Neural progenitor cell (in vitro differentiated cells): ENCODE measurements at regions not wholly inside any gene's neighbourhood (a gene's known extent, or its start where the extent isn't known, plus 50 kb on each side); places are given as distances from the start of the nearest gene placed in this dataset.
A peak's percentile ranks its signal among the peaks of the same experiment; 100 is the strongest.

Experiments
- DNase-seq: peaks from one replicate; pipeline ENCODE4 v3.0.0-alpha.2; 2016; ENCODE audit warnings: low spot score
- H2AFZ ChIP-seq: fragments of 200-600 bp; sonication (generic); replicated peaks from 2 replicates; pipeline ENCODE4 v1.6.1; 2016; ENCODE audit warnings: antibody characterized with exemption
- H3F3A ChIP-seq: fragments of 200-600 bp; sonication (generic); 2 replicates; pipeline ENCODE4 v1.6.1; 2016; ENCODE audit warnings: antibody characterized with exemption, low read depth
- H3K27ac ChIP-seq: fragments of 200-600 bp; sonication (generic); 2 replicates; pipeline ENCODE4 v1.5.1; 2016; ENCODE audit warnings: mild to moderate bottlenecking
- H3K27me3 ChIP-seq: fragments of 200-600 bp; sonication (generic); 2 replicates; pipeline ENCODE4 v1.6.1; 2016; ENCODE audit warnings: mild to moderate bottlenecking, moderate library complexity
- H3K36me3 ChIP-seq: fragments of 200-600 bp; sonication (generic); 2 replicates; pipeline ENCODE4 v1.5.1; 2016
- H3K4me1 ChIP-seq: fragments of 200-600 bp; sonication (generic); 2 replicates; pipeline ENCODE4 v1.6.1; 2016; ENCODE audit warnings: mixed run types
- H3K4me2 ChIP-seq: fragments of 200-600 bp; sonication (generic); 2 replicates; pipeline ENCODE4 v1.6.1; 2016
- H3K4me3 ChIP-seq: fragments of 200-600 bp; sonication (generic); 2 replicates; pipeline ENCODE4 v1.5.1; 2016
- H3K79me2 ChIP-seq: fragments of 200-600 bp; sonication (generic); 2 replicates; pipeline ENCODE4 v1.6.1; 2016; ENCODE audit warnings: low read depth
- H3K9ac ChIP-seq: fragments of 200-600 bp; sonication (generic); 2 replicates; pipeline ENCODE4 v1.6.1; 2016
- H3K9me3 ChIP-seq: fragments of 200-600 bp; sonication (generic); 2 replicates; pipeline ENCODE4 v1.5.1; 2016; ENCODE audit warnings: low read depth
- H4K20me1 ChIP-seq: fragments of 200-600 bp; sonication (generic); 2 replicates; pipeline ENCODE4 v1.6.1; 2016; ENCODE audit warnings: low read depth
- H3K27ac Mint-ChIP-seq: 3 replicates; pipeline ENCODE4 v1.8.0; 2021; ENCODE audit warnings: mixed read lengths
- H3K27me3 Mint-ChIP-seq: 2 replicates; pipeline ENCODE4 v1.8.0; 2022; ENCODE audit warnings: low read depth, mild to moderate bottlenecking, inconsistent platforms, moderate library complexity, mixed read lengths; ENCODE audit not compliant: insufficient read depth
- H3K36me3 Mint-ChIP-seq: 3 replicates; pipeline ENCODE4 v1.8.0; 2021; ENCODE audit warnings: mixed read lengths
- H3K4me1 Mint-ChIP-seq: 3 replicates; pipeline ENCODE4 v1.8.0; 2021; ENCODE audit warnings: mixed read lengths
- H3K4me3 Mint-ChIP-seq: 3 replicates; pipeline ENCODE4 v1.8.0; 2021; ENCODE audit warnings: mild to moderate bottlenecking, moderate library complexity, mixed read lengths
- H3K9me3 Mint-ChIP-seq: 3 replicates; pipeline ENCODE4 v1.8.0; 2020; ENCODE audit warnings: mixed read lengths
- CTCF ChIP-seq: fragments of 200-600 bp; sonication (generic); IDR thresholded peaks from 2 replicates; pipeline ENCODE4 v1.5.1; 2017; ENCODE audit warnings: antibody characterized with exemption, mild to moderate bottlenecking
- EZH2 ChIP-seq: fragments of 200-600 bp; sonication (generic); IDR thresholded peaks from 2 replicates; pipeline ENCODE4 v1.6.1; 2017; ENCODE audit warnings: antibody characterized with exemption, mild to moderate bottlenecking, moderate library complexity
- EZH2phosphoT487 ChIP-seq: fragments of 200-600 bp; sonication (generic); IDR thresholded peaks from 2 replicates; pipeline ENCODE4 v1.6.1; 2017; ENCODE audit warnings: antibody characterized with exemption

GRCh38 chr15:98233873-98234272, 273.4 kb downstream of the ARRDC4 start:
- Histone ChIP-seq H3K79me2 (no peaks in the 10 kb centered on the region), H3K27ac (no peak overlapping the region), H2AFZ (no peak overlapping the region), H3K9me3 (no peaks in the 10 kb centered on the region), H3K4me3 (no peak overlapping the region), H3F3A (no peaks in the 10 kb centered on the region), H3K27me3 (no peaks in the 10 kb centered on the region), H3K4me2 (no peak overlapping the region), H4K20me1 (no peaks in the 10 kb centered on the region), H3K36me3 (no peaks in the 10 kb centered on the region), H3K9ac (no peak overlapping the region), H3K4me1 (no peaks in the 10 kb centered on the region)
- no peak for DNase-seq
- Mint-ChIP-seq H3K4me1 (no peaks in the 10 kb centered on the region), H3K27me3 (peaks cover 2% of the 10 kb centered on the region), H3K9me3 (no peaks in the 10 kb centered on the region), H3K36me3 (no peaks in the 10 kb centered on the region), H3K4me3 (no peak overlapping the region), H3K27ac (no peak overlapping the region)
- TF ChIP-seq CTCF (no peak), EZH2 (no peak), EZH2phosphoT487 (no peak)

- H4K20me1 ChIP-seq = no peaks in the 10 kb centered on the region
- no peaks in the 10 kb centered on the region for H3F3A ChIP-seq
- H3K27me3 ChIP-seq = no peaks in the 10 kb centered on the region
- H3K4me3 ChIP-seq = no peak overlapping the region
- no peaks in the 10 kb centered on the region for H3K9me3 ChIP-seq
- no peaks in the 10 kb centered on the region for H3K4me1 ChIP-seq
- TF ChIP-seq EZH2phosphoT487 = no peak
- no peak for TF ChIP-seq EZH2
- no peaks in the 10 kb centered on the region for H3K79me2 ChIP-seq
- Mint-ChIP-seq H3K4me3 (no peak overlapping the region), H3K4me1 (no peaks in the 10 kb centered on the region), H3K27me3 (peaks cover 4% of the 10 kb centered on the region), H3K9me3 (no peaks in the 10 kb centered on the region), H3K27ac (no peak overlapping the region), H3K36me3 (no peaks in the 10 kb centered on the region)
- H3K9ac ChIP-seq = no peak overlapping the region
- no peaks in the 10 kb centered on the region for H3K36me3 ChIP-seq
- no peak for DNase-seq
- H3K4me2 ChIP-seq = no peak overlapping the region
- H2AFZ ChIP-seq = no peak overlapping the region
- H3K27ac ChIP-seq = no peak overlapping the region
These were observed 279.8 kb downstream of the ARRDC4 start for GRCh38 chr15:98240303-98240702.

GRCh38 chr15:98241032-98241554, 280.6 kb downstream of the ARRDC4 start:
- H3K9me3 ChIP-seq = no peaks in the 10 kb centered on the region
- DNase-seq = no peak

More at GRCh38 chr15:98241032-98241554, 280.6 kb downstream of the ARRDC4 start:
- Histone ChIP-seq H3K79me2 (no peaks in the 10 kb centered on the region), H3K4me2 (no peak overlapping the region), H3F3A (no peaks in the 10 kb centered on the region), H3K36me3 (no peaks in the 10 kb centered on the region), H3K27me3 (no peaks in the 10 kb centered on the region), H2AFZ (peak overlapping the region; percentile 90), H4K20me1 (no peaks in the 10 kb centered on the region), H3K9ac (no peak overlapping the region), H3K4me3 (no peak overlapping the region), H3K27ac (no peak overlapping the region), H3K4me1 (no peaks in the 10 kb centered on the region)
- peaks cover under 1% of the 10 kb centered on the region for H3K9me3 Mint-ChIP-seq
- H3K27me3 Mint-ChIP-seq = peaks cover 4% of the 10 kb centered on the region
- TF ChIP-seq EZH2 = no peak
- TF ChIP-seq CTCF = no peak
- no peak for TF ChIP-seq EZH2phosphoT487
- no peaks in the 10 kb centered on the region for H3K4me1 Mint-ChIP-seq
- H3K27ac Mint-ChIP-seq = no peak overlapping the region
- H3K4me3 Mint-ChIP-seq = no peak overlapping the region
- no peaks in the 10 kb centered on the region for H3K36me3 Mint-ChIP-seq
